ENCODE measurements at regions not wholly inside any gene's neighbourhood (a gene's known extent, or its start where the extent isn't known, plus 50 kb on each side); places are given as distances from the start of the nearest gene placed in this dataset.
A peak's percentile ranks its signal among the peaks of the same experiment; 100 is the strongest.
"Not testable (repeated sequence)": the region's sequence is repeated elsewhere in the genome, so short reads cannot be mapped to it uniquely, and the experiment has no call there.

DNA sequence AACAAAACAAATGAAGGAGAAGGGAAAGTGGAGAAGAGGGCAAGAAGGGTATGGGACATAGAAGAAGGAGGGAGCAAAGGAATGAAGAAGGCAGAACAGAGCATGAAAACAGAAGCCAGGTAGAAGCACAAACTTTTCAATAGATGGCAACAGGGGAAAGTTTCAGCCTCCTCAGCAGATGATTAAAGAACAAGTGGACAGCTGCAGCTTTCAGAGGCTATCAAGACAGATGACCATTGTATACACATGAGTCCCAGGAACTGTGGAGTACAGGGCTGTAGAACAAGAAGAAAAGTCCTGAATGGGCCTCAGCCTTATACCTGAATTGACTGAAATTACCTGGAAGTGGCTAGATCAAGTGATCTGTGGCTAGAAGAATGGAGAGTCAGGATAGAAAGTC is 62.0 kb upstream of the FIBIN start:
- Histone ChIP-seq H3K9me3 (no peaks in the 10 kb centered on the region), H3K36me3 (no peaks in the 10 kb centered on the region), H3K4me1 (no peaks in the 10 kb centered on the region), H3K4me3 (no peak overlapping the region), H3K27ac (peak overlapping the region in 1 of 2 donors; percentile 59), H3K27me3 (no peaks in the 10 kb centered on the region)
- TF ChIP-seq, protein P1, sequence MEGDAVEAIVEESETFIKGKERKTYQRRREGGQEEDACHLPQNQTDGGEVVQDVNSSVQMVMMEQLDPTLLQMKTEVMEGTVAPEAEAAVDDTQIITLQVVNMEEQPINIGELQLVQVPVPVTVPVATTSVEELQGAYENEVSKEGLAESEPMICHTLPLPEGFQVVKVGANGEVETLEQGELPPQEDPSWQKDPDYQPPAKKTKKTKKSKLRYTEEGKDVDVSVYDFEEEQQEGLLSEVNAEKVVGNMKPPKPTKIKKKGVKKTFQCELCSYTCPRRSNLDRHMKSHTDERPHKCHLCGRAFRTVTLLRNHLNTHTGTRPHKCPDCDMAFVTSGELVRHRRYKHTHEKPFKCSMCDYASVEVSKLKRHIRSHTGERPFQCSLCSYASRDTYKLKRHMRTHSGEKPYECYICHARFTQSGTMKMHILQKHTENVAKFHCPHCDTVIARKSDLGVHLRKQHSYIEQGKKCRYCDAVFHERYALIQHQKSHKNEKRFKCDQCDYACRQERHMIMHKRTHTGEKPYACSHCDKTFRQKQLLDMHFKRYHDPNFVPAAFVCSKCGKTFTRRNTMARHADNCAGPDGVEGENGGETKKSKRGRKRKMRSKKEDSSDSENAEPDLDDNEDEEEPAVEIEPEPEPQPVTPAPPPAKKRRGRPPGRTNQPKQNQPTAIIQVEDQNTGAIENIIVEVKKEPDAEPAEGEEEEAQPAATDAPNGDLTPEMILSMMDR (IDR thresholded peaks at IDR 0.05): no peak
- TF ChIP-seq POLR2A (IDR thresholded peaks at IDR 0.05) (no peak), POLR2AphosphoS5 (IDR thresholded peaks at IDR 0.05) (no peak)
- no peak for DNase-seq (ENCODE audit: low spot score in 2 of 2)
- intact Hi-C loops (cut with DNase I; ENCODE audit: low total_unique reads): no loop called here

- Histone ChIP-seq H3K27ac (no peak overlapping the region), H3K4me1 (no peaks in the 10 kb centered on the region), H3K9me3 (no peaks in the 10 kb centered on the region), H3K4me3 (no peak overlapping the region), H3K27me3 (no peaks in the 10 kb centered on the region), H3K36me3 (no peaks in the 10 kb centered on the region)
- no peak for DNase-seq (ENCODE audit: low spot score in 2 of 2)
- intact Hi-C loops (cut with DNase I; ENCODE audit: low total_unique reads): no loop called here
- no peak for TF ChIP-seq POLR2A (IDR thresholded peaks at IDR 0.05)
- TF ChIP-seq, protein P1 (IDR thresholded peaks at IDR 0.05): no peak
- no peak for TF ChIP-seq POLR2AphosphoS5 (IDR thresholded peaks at IDR 0.05)
Observed at GRCh38 chr11:26936109-26936508, 57.8 kb upstream of the FIBIN start.

DNA sequence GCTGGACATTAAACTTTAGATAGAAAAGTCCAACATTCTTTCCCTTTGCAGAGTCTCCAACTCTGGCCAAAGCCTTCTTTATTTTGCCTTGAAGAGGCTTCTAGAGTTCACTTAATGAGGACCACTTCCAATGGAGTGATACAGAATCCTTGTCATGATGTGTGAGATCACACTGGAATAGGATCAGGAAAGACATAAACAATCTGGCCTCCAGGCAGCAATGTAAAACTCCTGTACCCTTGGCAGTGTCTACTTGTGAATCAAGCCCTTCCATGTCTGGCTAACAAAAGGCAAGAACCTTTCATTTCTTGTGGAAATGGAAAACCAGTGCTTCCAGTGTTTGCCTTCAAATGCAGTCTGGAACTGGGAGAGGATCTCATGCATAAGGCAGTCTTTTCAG is 56.5 kb upstream of the FIBIN start:
- no peak for TF ChIP-seq POLR2A (IDR thresholded peaks at IDR 0.05)
- TF ChIP-seq POLR2AphosphoS5 (IDR thresholded peaks at IDR 0.05): no peak
- TF ChIP-seq, protein P1 (IDR thresholded peaks at IDR 0.05): no peak
- no peaks in the 10 kb centered on the region for H3K36me3 ChIP-seq
- no peak overlapping the region for H3K27ac ChIP-seq
- DNase-seq (ENCODE audit: low spot score in 2 of 2): no peak
- intact Hi-C loops (cut with DNase I; ENCODE audit: low total_unique reads): no loop called here
- no peaks in the 10 kb centered on the region for H3K9me3 ChIP-seq
- H3K4me3 ChIP-seq: no peak overlapping the region
- no peaks in the 10 kb centered on the region for H3K4me1 ChIP-seq
- no peaks in the 10 kb centered on the region for H3K27me3 ChIP-seq

DNA sequence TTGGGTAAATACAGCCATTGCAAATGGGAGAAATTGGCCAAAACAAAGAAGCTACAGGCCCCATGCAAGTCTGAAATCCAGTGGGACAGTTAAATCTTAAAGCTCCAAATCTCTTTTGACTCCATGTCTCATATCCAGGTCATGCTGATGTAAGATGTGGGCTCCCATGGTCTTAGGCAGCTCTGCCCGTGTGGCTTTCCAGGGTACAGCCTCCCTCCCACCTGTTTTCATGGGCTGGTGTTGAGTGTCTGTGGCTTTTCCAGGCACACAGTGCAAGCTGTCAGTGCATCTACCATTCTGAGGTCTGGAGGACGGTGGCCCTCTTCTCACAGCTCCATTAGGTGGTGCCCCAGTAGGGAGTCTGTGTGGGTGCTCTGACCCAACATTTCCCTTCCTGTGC is 53.4 kb upstream of the FIBIN start:
- H3K4me1 ChIP-seq; H3K27me3 ChIP-seq; H3K36me3 ChIP-seq; DNase-seq (ENCODE audit: low spot score in 2 of 2); H3K27ac ChIP-seq; H3K4me3 ChIP-seq; H3K9me3 ChIP-seq; intact Hi-C loops (cut with DNase I; ENCODE audit: low total_unique reads): not testable (repeated sequence)

DNA sequence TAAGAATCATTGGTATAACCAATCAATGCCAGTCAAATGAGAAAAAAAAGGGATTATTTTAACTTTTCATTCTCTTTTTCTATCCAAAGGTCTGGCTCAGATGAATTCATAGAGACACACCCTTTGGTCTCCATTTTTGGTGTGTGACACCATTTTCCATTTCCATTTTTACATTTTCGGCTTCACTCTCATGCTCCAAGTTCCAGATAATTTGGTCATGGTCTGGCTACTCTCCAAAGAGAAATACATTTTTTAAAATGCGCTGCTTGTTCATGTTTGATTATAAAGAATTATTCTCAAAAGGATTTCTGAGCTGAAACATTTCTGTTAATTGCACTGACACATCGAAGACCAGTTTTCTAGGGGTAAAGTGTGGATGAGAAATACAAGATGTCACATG is 51.6 kb upstream of the FIBIN start:
- Histone ChIP-seq H3K9me3 (no peaks in the 10 kb centered on the region), H3K4me1 (peaks cover 0 to 5% of the 10 kb centered on the region in 2 donors), H3K27ac (no peak overlapping the region), H3K36me3 (no peaks in the 10 kb centered on the region), H3K4me3 (no peak overlapping the region), H3K27me3 (no peaks in the 10 kb centered on the region)
- DNase-seq (ENCODE audit: low spot score in 2 of 2): no peak
- no peak for TF ChIP-seq POLR2A (IDR thresholded peaks at IDR 0.05)
- TF ChIP-seq, protein P1 (IDR thresholded peaks at IDR 0.05): no peak
- no peak for TF ChIP-seq POLR2AphosphoS5 (IDR thresholded peaks at IDR 0.05)
- intact Hi-C loops (cut with DNase I; ENCODE audit: low total_unique reads): no loop called here

DNA sequence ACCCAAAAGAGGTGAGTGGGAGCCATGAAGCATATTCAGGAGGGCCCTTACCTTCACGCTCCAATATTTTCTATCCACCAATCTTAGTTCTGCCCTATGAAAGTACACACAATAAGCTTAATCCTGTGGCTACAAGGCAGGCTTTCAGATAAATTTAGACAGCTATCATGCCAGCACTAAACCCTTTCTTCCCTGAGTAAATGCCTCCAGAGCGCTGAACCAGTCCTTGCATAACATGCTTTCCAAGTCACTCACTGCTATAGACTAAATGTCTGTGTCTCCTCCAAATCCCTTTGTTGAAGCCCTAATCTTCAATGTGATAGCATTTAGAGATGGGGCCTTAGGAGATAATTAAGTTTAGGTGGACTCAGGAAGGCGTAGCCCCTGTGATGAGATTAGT is 50.3 kb upstream of the FIBIN start:
- intact Hi-C loops (cut with DNase I; ENCODE audit: low total_unique reads): no loop called here
- H3K4me1 ChIP-seq: peaks cover 0 to 5% of the 10 kb centered on the region in 2 donors
- TF ChIP-seq POLR2A (IDR thresholded peaks at IDR 0.05) (no peak), POLR2AphosphoS5 (IDR thresholded peaks at IDR 0.05) (no peak)
- TF ChIP-seq, protein P1 (IDR thresholded peaks at IDR 0.05): no peak
- H3K4me3 ChIP-seq: no peak overlapping the region
- H3K36me3 ChIP-seq: no peaks in the 10 kb centered on the region
- no peak overlapping the region for H3K27ac ChIP-seq
- H3K27me3 ChIP-seq: no peaks in the 10 kb centered on the region
- no peak for DNase-seq (ENCODE audit: low spot score in 2 of 2)
- no peaks in the 10 kb centered on the region for H3K9me3 ChIP-seq

Data from breast epithelium (tissue), 4 donors.